Trophoblast cell (in vitro differentiated cells and primary cell): ENCODE measurements at regions not wholly inside any gene's neighbourhood (a gene's known extent, or its start where the extent isn't known, plus 50 kb on each side); places are given as distances from the start of the nearest gene placed in this dataset.

Experiments
- DNase-seq, 2 donors: peaks; one replicate each; pipeline ENCODE4 v3.0.0-alpha.2; 2016
- H2AFZ ChIP-seq: 2 replicates; pipeline ENCODE4 v1.6.1; 2013; ENCODE audit warnings: low read length, moderate library complexity, mild to moderate bottlenecking; ENCODE audit not compliant: insufficient read depth, poor library complexity
- H2AK5ac ChIP-seq: 2 replicates; pipeline ENCODE4 v1.6.1; 2013; ENCODE audit warnings: mild to moderate bottlenecking, low read length
- H2BK120ac ChIP-seq: 2 replicates; pipeline ENCODE4 v1.6.1; 2013; ENCODE audit warnings: low read length, mild to moderate bottlenecking, moderate library complexity; ENCODE audit not compliant: insufficient read depth, poor library complexity
- H2BK12ac ChIP-seq: 2 replicates; pipeline ENCODE4 v1.6.1; 2013; ENCODE audit warnings: mild to moderate bottlenecking, low read length, moderate library complexity
- H2BK5ac ChIP-seq: 2 replicates; pipeline ENCODE4 v1.6.1; 2013; ENCODE audit warnings: low read length, low read depth, moderate library complexity, mild to moderate bottlenecking; ENCODE audit not compliant: poor library complexity
- H3K14ac ChIP-seq: 2 replicates; pipeline ENCODE4 v1.6.1; 2013; ENCODE audit warnings: mild to moderate bottlenecking, low read length
- H3K18ac ChIP-seq: 2 replicates; pipeline ENCODE4 v1.6.1; 2013; ENCODE audit warnings: mild to moderate bottlenecking, low read length
- H3K23ac ChIP-seq: 2 replicates; pipeline ENCODE4 v1.6.1; 2013; ENCODE audit warnings: low read length
- H3K27ac ChIP-seq: 2 replicates; pipeline ENCODE4 v1.5.1; 2013; ENCODE audit warnings: low read depth, mild to moderate bottlenecking, inconsistent platforms, low read length, moderate library complexity
- H3K27me3 ChIP-seq: 2 replicates; pipeline ENCODE4 v1.6.1; 2013; ENCODE audit warnings: inconsistent platforms, mild to moderate bottlenecking, low read length, moderate library complexity; ENCODE audit not compliant: insufficient read depth
- H3K36me3 ChIP-seq, 2 experiments: 1 replicate in 1 of 2; 2 replicates in 1 of 2; pipeline ENCODE4 v1.6.1; 2013; ENCODE audit warnings: low read length in 2 of 2, mild to moderate bottlenecking in 2 of 2, moderate library complexity in 1 of 2; ENCODE audit not compliant: insufficient read depth in 2 of 2, control insufficient read depth in 1 of 2
- H3K4ac ChIP-seq: 2 replicates; pipeline ENCODE4 v1.6.1; 2013; ENCODE audit warnings: low read depth, mild to moderate bottlenecking, low read length, moderate library complexity
- H3K4me1 ChIP-seq, 2 experiments: 1 replicate in 1 of 2; 2 replicates in 1 of 2; pipeline ENCODE4 v1.6.1; 2013; ENCODE audit warnings: low read length in 2 of 2, mild to moderate bottlenecking in 2 of 2, moderate library complexity in 1 of 2; ENCODE audit not compliant: insufficient read depth in 2 of 2, control insufficient read depth in 1 of 2
- H3K4me2 ChIP-seq: 2 replicates; pipeline ENCODE4 v1.6.1; 2013; ENCODE audit warnings: inconsistent platforms, mild to moderate bottlenecking, low read length, moderate library complexity
- H3K4me3 ChIP-seq: 2 replicates; pipeline ENCODE4 v1.5.1; 2013; ENCODE audit warnings: mild to moderate bottlenecking, low read depth, low read length, inconsistent platforms
- H3K79me1 ChIP-seq: one replicate; pipeline ENCODE4 v1.6.1; 2013; ENCODE audit warnings: low read length
- H3K79me2 ChIP-seq: 2 replicates; pipeline ENCODE4 v1.6.1; 2013; ENCODE audit warnings: low read length, mild to moderate bottlenecking; ENCODE audit not compliant: control insufficient read depth, insufficient read depth, poor library complexity
- H3K9ac ChIP-seq: 2 replicates; pipeline ENCODE4 v1.6.1; 2013; ENCODE audit warnings: mild to moderate bottlenecking, low read length
- H3K9me3 ChIP-seq: 2 replicates; pipeline ENCODE4 v1.6.1; 2013; ENCODE audit warnings: low read depth, mild to moderate bottlenecking, control low read depth, inconsistent platforms, low read length; ENCODE audit not compliant: insufficient read depth
- H4K12ac ChIP-seq: 2 replicates; pipeline ENCODE4 v1.6.1; 2013; ENCODE audit warnings: low read depth, mild to moderate bottlenecking, low read length, moderate library complexity
- H4K8ac ChIP-seq: 2 replicates; pipeline ENCODE4 v1.6.1; 2013; ENCODE audit warnings: low read depth, mild to moderate bottlenecking, low read length, moderate library complexity
- H4K91ac ChIP-seq: one replicate; pipeline ENCODE4 v1.6.1; 2013; ENCODE audit warnings: low read depth, mild to moderate bottlenecking, low read length, moderate library complexity
- WGBS: extraction: QIAGEN DNeasy Blood & Tissue Kit; methylation state at CpG from one replicate; pipeline ENCODE4 v1.1.7; 2013; ENCODE audit warnings: missing lambda C conversion rate; ENCODE audit not compliant: insufficient read length, insufficient coverage; ENCODE audit errors: extremely low coverage; 5-methylcytosine and 5-hydroxymethylcytosine counted together

DNA sequence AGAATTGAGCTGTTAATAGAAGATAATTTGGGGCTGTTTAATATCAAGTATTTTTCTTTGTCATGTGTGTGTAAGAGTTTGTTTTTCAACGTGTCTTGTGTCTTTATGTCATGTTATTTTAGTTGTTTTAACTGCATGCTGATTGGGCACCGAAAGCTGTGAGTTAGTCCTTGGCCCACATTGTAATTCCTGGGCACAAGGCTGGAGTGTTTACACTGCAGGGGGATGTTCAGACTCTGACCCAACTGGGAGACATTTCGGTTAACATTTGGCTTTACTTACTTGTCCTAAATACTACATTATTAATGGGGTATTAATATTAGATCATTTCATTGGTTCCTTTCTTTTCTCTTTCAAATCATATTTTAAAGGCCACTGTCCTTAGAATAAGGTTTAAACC is 381.0 kb downstream of the OSR1 start:
- WGBS: no CpG with 5 or more reads among the region's 3 CpGs
- Histone ChIP-seq H3K18ac (no peak overlapping the region), H3K4me2 (no peak overlapping the region), H2AK5ac (no peak overlapping the region), H2BK12ac (no peak overlapping the region), H4K91ac (no peak overlapping the region), H3K4ac (no peak overlapping the region), H4K8ac (no peak overlapping the region), H3K4me3 (no peak overlapping the region), H3K27ac (no peak overlapping the region), H3K4me1 (peaks cover 6% of the 10 kb centered on the region in 2 experiments), H3K9me3 (no peaks in the 10 kb centered on the region), H3K79me1 (no peaks in the 10 kb centered on the region), H2BK5ac (no peak overlapping the region), H3K14ac (no peak overlapping the region), H3K27me3 (no peaks in the 10 kb centered on the region), H4K12ac (no peak overlapping the region), H2AFZ (no peak overlapping the region), H2BK120ac (no peak overlapping the region), H3K79me2 (no peaks in the 10 kb centered on the region), H3K23ac (no peak overlapping the region), H3K36me3 (no peaks in the 10 kb centered on the region), H3K9ac (no peak overlapping the region)
- DNase-seq: no peak

DNA sequence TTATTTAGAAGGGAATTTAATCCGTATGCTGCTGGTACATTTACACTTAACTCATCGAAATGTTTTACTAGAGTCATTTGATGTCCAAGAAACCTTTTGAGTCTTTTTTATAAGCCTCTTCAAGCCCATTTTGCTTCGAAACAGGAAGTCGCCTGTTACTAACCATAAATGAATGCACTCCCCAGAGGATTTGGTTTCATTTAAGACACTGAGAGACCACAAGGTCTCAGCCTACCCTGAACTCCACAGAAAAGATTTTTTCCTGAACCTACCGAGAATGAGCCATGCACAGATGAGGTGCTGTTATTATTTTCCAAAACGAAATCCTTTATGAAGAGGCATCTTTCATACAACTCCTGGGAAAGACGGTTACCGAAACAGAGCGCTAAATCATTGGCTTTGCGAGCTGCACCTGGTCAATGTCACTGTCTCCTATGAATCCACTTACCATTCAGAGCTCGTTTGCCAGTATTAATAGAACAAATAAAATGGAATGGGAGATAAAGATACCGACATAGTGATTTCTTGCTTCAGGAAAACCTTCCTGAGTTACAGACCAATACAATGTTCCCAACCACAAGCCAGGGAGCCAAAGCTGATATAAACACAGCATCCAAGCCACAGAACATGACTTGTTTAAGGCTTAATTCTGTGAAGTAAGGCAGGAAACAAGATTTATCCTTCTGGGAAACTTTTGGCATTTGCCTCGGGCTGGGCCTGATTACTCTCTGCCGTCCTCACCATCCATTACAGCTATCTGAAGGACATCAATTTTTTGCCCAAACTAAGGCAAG is 382.1 kb downstream of the OSR1 start:
- H2BK12ac ChIP-seq: no peak overlapping the region
- no peaks in the 10 kb centered on the region for H3K36me3 ChIP-seq
- no peak overlapping the region for H4K12ac ChIP-seq
- no peaks in the 10 kb centered on the region for H3K79me1 ChIP-seq
- H3K27ac ChIP-seq: no peak overlapping the region
- no peaks in the 10 kb centered on the region for H3K9me3 ChIP-seq
- H2AFZ ChIP-seq: no peak overlapping the region
- H3K9ac ChIP-seq: no peak overlapping the region
- peaks cover 6% of the 10 kb centered on the region in 2 experiments for H3K4me1 ChIP-seq
- H2AK5ac ChIP-seq: no peak overlapping the region
- no peak overlapping the region for H3K4me3 ChIP-seq
- H4K91ac ChIP-seq: no peak overlapping the region
- H3K4me2 ChIP-seq: peak overlapping the region; percentile 0
- peak overlapping the region; percentile 5 for H2BK120ac ChIP-seq
- H4K8ac ChIP-seq: no peak overlapping the region
- no peak overlapping the region for H3K14ac ChIP-seq
- H3K27me3 ChIP-seq: no peaks in the 10 kb centered on the region
- no CpG with 5 or more reads among the region's 14 CpGs for WGBS
- no peak overlapping the region for H3K18ac ChIP-seq
- no peak for DNase-seq
- H3K4ac ChIP-seq: no peak overlapping the region
- H2BK5ac ChIP-seq: no peak overlapping the region
- H3K79me2 ChIP-seq: no peaks in the 10 kb centered on the region
- H3K23ac ChIP-seq: no peak overlapping the region

DNA sequence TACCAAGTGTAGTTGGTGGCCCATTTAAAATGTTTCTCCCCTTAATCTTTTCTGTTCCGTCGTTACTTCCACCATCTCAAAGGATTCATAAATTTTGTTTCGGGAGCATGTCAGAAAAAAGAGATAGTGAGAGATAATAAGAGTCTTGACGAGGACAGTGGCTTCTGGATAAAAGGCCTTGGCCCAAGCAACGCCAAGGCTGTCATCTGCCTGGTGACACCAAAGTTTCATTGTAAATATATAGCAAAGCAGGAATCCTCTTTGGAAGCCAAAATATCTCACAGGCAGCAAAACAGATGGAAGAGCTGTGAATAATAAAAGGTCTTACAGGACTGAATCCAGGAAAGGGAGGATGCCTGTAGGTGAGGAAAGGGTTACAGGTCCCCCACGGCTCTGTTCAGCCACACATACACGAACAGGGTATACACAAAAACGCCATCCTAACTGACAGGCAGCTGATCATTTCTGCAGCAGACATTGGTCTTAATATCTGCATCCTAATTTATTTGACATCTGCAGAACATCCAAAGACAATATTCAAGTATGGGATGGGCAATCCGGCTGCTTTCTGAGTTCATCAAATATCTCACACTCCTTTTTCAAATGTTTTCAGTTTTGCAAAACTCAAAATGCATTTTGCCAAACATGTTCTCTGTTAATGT is 382.8 kb downstream of the OSR1 start:
- no peaks in the 10 kb centered on the region for H3K79me2 ChIP-seq
- H2BK5ac ChIP-seq: no peak overlapping the region
- no peak overlapping the region for H3K4me3 ChIP-seq
- H3K27me3 ChIP-seq: no peaks in the 10 kb centered on the region
- H3K4me1 ChIP-seq: peaks cover 6% of the 10 kb centered on the region in 2 experiments
- H4K8ac ChIP-seq: no peak overlapping the region
- no peak overlapping the region for H2AK5ac ChIP-seq
- no peak overlapping the region for H3K23ac ChIP-seq
- no peaks in the 10 kb centered on the region for H3K9me3 ChIP-seq
- no peak overlapping the region for H2BK120ac ChIP-seq
- H3K79me1 ChIP-seq: no peaks in the 10 kb centered on the region
- no peak overlapping the region for H4K12ac ChIP-seq
- H3K4me2 ChIP-seq: no peak overlapping the region
- H3K9ac ChIP-seq: no peak overlapping the region
- H3K27ac ChIP-seq: no peak overlapping the region
- H2BK12ac ChIP-seq: peak overlapping the region; percentile 42
- H3K4ac ChIP-seq: no peak overlapping the region
- no peaks in the 10 kb centered on the region for H3K36me3 ChIP-seq
- no CpG with 5 or more reads among the region's 9 CpGs for WGBS
- DNase-seq: no peak
- H2AFZ ChIP-seq: no peak overlapping the region
- no peak overlapping the region for H3K18ac ChIP-seq
- peak overlapping the region; percentile 32 for H4K91ac ChIP-seq
- H3K14ac ChIP-seq: no peak overlapping the region

DNA sequence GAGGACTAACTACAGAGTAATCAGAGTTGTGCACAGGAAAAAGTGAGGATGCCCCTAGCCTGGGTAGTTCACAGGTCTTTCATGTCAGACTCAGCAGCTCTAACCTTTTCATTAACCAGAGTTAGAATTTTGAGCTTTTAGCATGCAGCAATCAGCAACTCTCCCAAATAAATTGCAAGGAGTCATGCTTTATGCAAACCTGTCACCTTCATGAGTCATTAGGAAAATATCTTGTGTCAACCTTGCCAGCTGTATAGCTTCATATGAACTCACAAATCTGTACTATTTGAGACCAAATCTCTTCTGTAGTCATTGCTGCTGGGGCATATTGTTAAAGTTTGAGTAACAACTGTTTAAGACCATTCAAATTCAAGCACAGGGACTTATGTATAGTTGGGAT is 382.3 kb upstream of the NT5C1B start:
- Histone ChIP-seq H3K18ac (no peak overlapping the region), H4K12ac (no peak overlapping the region), H3K79me2 (no peaks in the 10 kb centered on the region)

More for the DNA sequence above, 382.3 kb upstream of the NT5C1B start:
- Histone ChIP-seq H3K79me1 (no peaks in the 10 kb centered on the region), H2AK5ac (no peak overlapping the region), H3K4me2 (no peak overlapping the region), H3K36me3 (no peaks in the 10 kb centered on the region), H3K9me3 (no peaks in the 10 kb centered on the region), H4K8ac (no peak overlapping the region), H3K27me3 (no peaks in the 10 kb centered on the region), H2AFZ (no peak overlapping the region), H3K4me3 (no peak overlapping the region), H3K4ac (no peak overlapping the region), H2BK120ac (no peak overlapping the region), H3K23ac (no peak overlapping the region), H4K91ac (no peak overlapping the region), H2BK12ac (no peak overlapping the region), H3K9ac (no peak overlapping the region), H3K14ac (no peak overlapping the region), H3K4me1 (peaks cover 4 to 5% of the 10 kb centered on the region in 2 experiments), H2BK5ac (no peak overlapping the region), H3K27ac (no peak overlapping the region)
- DNase-seq: peak in 1 of 2 donors; percentile 58
